ENCODE measurements at regions not wholly inside any gene's neighbourhood (a gene's known extent, or its start where the extent isn't known, plus 50 kb on each side); places are given as distances from the start of the nearest gene placed in this dataset.

DNA sequence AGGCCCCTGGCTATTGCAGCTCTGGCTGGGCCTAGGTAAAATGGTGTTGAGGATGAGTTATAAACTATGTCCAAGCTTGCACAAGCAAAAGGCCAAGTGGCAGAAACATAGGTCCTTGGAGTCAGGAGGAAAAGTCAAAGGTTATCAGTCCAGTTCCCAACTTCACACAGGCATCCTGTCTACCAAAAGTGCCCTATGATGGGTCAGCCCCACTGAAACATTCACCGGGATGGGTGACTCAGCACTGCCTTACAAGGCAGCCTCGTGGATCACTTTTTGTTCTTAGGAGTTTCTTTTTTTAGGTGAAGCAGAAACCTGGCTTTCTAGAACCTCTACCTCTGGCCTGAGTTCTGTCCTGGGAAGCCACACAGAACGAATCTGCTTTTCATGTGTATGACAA lies 158.8 kb upstream of the LYZL2 start:
- FAIRE-seq (no peak), DNase-seq (no peak)
- Histone ChIP-seq H3K4me3 (ENCODE audit: low read length in 3 of 3) (no peak overlapping the region), H3K27me3 (ENCODE audit: control insufficient read depth, insufficient read depth, low read length) (no peaks in the 10 kb centered on the region), H3K4me1 (ENCODE audit: control insufficient read depth in 2 of 3, insufficient read depth in 2 of 3, low read depth in 1 of 3, low read length in 3 of 3) (peaks cover 0 to 3% (median 3%) of the 10 kb centered on the region in 3 donors), H3K9me3 (ENCODE audit: control insufficient read depth in 2 of 3, insufficient read depth in 1 of 3, low read length in 3 of 3) (no peaks in the 10 kb centered on the region), H3K36me3 (ENCODE audit: control insufficient read depth in 2 of 3, insufficient read depth in 3 of 3, low read length in 3 of 3) (no peaks in the 10 kb centered on the region), H3K9ac (ENCODE audit: low read length in 3 of 3) (no peak overlapping the region), H3K27ac (ENCODE audit: low read depth in 2 of 2, low read length in 2 of 2) (no peak overlapping the region)
- intact Hi-C loops (cut with DNase I) = no loop called here
- TF ChIP-seq, protein P1, sequence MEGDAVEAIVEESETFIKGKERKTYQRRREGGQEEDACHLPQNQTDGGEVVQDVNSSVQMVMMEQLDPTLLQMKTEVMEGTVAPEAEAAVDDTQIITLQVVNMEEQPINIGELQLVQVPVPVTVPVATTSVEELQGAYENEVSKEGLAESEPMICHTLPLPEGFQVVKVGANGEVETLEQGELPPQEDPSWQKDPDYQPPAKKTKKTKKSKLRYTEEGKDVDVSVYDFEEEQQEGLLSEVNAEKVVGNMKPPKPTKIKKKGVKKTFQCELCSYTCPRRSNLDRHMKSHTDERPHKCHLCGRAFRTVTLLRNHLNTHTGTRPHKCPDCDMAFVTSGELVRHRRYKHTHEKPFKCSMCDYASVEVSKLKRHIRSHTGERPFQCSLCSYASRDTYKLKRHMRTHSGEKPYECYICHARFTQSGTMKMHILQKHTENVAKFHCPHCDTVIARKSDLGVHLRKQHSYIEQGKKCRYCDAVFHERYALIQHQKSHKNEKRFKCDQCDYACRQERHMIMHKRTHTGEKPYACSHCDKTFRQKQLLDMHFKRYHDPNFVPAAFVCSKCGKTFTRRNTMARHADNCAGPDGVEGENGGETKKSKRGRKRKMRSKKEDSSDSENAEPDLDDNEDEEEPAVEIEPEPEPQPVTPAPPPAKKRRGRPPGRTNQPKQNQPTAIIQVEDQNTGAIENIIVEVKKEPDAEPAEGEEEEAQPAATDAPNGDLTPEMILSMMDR (IDR thresholded peaks at IDR 0.05; ENCODE audit: borderline replicate concordance, extremely low read depth, insufficient read depth) = no peak

DNA sequence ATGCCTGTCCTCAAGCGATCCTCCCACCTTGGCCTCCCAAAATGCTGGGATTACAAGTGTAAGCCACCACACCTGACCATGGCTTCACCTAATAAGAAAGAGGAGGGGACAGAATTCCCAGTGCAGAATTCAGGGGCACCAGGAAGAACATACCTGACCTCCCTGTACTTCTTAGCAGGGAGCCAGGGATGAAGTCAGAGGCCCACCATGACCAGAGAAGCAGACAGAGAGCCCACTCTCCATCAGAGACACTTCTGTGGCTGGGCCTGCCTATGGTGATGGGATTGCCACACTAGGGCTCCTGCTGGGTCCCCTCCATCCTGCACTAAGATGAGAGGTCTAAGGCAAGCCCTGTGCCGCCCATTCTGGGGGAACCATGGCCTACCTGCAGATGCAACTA lies 157.4 kb upstream of the LYZL2 start:
- DNase-seq (no peak), FAIRE-seq (no peak)
- Histone ChIP-seq H3K36me3 (ENCODE audit: control insufficient read depth in 2 of 3, insufficient read depth in 3 of 3, low read length in 3 of 3) (no peaks in the 10 kb centered on the region), H3K9ac (ENCODE audit: low read length in 3 of 3) (no peak overlapping the region), H3K4me3 (ENCODE audit: low read length in 3 of 3) (no peak overlapping the region), H3K4me1 (ENCODE audit: control insufficient read depth in 2 of 3, insufficient read depth in 2 of 3, low read depth in 1 of 3, low read length in 3 of 3) (peaks cover 0 to 3% (median 3%) of the 10 kb centered on the region in 3 donors), H3K9me3 (ENCODE audit: control insufficient read depth in 2 of 3, insufficient read depth in 1 of 3, low read length in 3 of 3) (no peaks in the 10 kb centered on the region), H3K27me3 (ENCODE audit: control insufficient read depth, insufficient read depth, low read length) (no peaks in the 10 kb centered on the region), H3K27ac (ENCODE audit: low read depth in 2 of 2, low read length in 2 of 2) (no peak overlapping the region)
- TF ChIP-seq, protein P1 (IDR thresholded peaks at IDR 0.05; ENCODE audit: borderline replicate concordance, extremely low read depth, insufficient read depth) = no peak
- intact Hi-C loops (cut with DNase I) = no loop called here

DNA sequence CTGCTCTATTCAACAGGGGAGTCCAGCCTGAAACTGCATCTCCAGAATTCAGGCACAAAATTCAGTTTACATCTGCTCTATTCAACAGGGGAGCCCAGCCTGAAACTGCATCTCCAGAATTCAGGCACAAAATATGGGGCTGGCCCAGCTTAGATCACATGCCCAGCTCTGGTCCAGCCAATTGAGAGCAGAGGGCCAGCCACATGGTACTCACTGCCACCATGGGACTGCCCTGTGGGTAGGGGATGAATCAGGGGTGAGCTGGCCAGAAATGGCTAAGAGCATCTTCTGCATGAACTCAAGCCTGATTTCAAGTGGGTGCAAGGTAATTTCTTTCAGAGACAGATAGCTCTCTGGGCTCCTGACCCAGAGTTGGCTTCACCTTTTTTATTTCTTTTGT lies 156.6 kb upstream of the LYZL2 start:
- Histone ChIP-seq H3K4me1 (ENCODE audit: control insufficient read depth in 2 of 3, insufficient read depth in 2 of 3, low read depth in 1 of 3, low read length in 3 of 3) (peaks cover 0 to 3% (median 3%) of the 10 kb centered on the region in 3 donors), H3K4me3 (ENCODE audit: low read length in 3 of 3) (no peak overlapping the region), H3K9me3 (ENCODE audit: control insufficient read depth in 2 of 3, insufficient read depth in 1 of 3, low read length in 3 of 3) (no peaks in the 10 kb centered on the region), H3K36me3 (ENCODE audit: control insufficient read depth in 2 of 3, insufficient read depth in 3 of 3, low read length in 3 of 3) (no peaks in the 10 kb centered on the region), H3K9ac (ENCODE audit: low read length in 3 of 3) (no peak overlapping the region), H3K27me3 (ENCODE audit: control insufficient read depth, insufficient read depth, low read length) (no peaks in the 10 kb centered on the region), H3K27ac (ENCODE audit: low read depth in 2 of 2, low read length in 2 of 2) (no peak overlapping the region)
- no peak for DNase-seq
- FAIRE-seq = no peak
- intact Hi-C loops (cut with DNase I) = no loop called here
- TF ChIP-seq, protein P1 (IDR thresholded peaks at IDR 0.05; ENCODE audit: borderline replicate concordance, extremely low read depth, insufficient read depth) = no peak

Measured in kidney (tissue), 13 donors.